ENCODE measurements at regions not wholly inside any gene's neighbourhood (a gene's known extent, or its start where the extent isn't known, plus 50 kb on each side); places are given as distances from the start of the nearest gene placed in this dataset.

DNA sequence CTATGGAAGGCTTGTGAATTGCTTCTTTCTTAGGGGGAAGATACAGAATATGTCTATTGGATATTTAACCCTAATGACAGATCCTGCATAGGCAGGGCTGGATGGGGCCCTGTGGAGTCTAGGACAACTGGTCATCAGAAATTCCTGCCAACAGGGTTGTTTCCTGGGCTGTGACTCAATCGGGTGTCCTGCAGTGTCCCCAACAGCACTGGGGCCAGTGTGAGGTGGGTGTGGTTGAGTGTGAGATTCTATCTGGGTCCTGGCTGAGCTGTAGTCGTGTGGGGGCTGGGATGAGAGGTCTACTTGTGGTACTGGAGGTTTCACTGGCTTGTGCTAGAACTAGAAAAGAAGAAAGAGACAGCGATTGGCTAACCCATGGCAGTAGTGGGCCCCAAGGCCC is 87.3 kb upstream of the WDR1 start:
- no peak for DNase-seq (ENCODE audit: low spot score)

DNA sequence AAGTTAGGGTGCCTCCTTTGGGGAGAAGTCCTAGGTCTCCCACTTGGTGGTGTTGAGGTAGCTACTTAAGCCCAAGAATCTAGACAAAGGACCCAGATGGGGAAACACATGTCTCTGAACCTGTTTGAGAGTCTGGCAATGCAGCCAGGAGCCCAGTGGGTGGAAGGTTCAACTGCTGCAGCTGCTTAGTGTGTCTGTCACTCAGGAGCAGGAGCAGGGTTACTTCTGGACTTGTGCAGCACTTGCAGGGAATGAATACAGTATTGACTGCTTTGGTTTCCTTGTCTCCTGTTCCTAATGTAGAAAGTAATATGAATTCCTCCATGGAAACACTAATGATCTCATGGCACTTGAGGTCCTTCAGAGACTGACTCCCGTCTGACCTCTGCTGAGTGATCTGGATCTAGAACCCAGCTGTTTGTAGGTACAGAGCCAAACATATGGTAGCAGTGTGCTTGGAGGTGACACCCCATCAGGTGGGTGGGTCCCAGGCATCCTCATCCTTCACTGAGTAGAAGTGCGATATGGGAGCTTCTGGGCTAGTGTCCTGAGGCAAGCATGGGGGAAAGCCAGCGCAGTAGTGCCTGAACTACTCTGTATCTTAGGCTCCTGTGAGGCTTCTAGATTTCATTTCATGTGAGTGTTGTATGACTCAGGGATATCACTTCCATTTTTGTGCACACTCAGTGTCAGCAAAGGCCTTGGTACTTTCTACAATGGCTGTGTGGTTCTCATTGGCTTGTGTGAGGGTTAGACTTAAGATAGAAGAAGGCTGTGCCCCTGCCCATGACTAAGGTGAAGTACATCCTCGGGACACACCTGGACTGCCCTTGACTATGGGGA is 85.0 kb upstream of the WDR1 start:
- DNase-seq (ENCODE audit: low spot score): no peak

DNA sequence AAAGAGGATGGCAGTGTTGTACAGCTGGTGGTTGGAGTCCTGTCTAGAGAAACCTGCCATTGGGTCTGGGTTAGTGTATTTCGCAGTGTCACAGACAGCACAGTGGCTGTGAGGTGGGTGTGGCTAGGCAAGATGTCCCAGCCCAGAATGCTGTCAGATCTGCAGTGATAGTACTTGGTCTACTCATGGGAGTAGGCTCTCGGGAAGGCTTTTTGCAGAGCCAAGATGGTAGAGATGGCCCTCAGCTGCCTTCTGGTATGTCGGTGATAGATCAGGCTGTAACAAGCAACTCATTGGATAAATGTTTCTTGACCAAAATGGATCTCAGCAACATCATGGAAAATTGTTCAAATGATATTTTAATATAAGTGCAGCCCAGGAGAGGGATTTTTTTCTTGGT is 84.3 kb upstream of the WDR1 start:
- DNase-seq (ENCODE audit: low spot score): no peak

DNA sequence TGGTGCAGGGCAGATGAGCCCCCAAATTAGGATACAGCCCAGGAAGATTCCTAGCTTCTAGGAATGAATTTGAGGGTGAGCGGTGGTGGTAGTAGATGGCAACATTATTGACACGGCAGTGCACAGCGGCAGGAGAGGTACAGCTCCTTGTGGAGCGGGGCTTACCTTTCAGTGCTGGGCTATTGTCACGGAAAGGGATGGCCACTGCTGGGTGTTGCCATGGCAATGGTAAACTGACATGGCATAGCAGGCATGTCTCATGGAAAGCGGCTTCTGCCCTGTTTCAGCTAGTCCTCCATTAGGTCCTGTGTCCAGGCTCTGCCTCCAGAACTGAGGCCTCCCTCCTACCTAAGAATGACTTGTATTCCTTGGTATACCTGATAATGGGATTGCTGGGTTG is 81.8 kb upstream of the WDR1 start:
- DNase-seq (ENCODE audit: low spot score): no peak

DNA sequence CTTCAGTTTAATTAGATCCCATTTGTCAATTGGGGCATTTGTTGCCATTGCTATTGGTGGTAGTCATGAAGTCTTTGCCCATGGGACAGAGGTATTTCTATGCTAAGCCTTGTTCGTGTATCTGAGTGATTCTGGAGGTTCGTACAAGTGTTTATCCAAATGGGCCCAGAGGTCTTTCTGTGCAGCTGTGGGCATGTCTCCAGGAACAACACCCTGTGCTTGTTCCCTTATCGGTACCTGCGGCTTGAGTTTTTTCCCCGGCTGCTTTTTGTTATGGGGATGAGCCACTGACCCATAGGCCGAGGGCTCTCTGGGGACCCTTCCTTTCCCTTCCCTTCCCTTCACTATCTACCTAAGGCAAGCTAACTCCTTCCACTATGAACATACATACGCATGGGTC is 81.4 kb upstream of the WDR1 start:
- DNase-seq (ENCODE audit: low spot score): no peak

DNA sequence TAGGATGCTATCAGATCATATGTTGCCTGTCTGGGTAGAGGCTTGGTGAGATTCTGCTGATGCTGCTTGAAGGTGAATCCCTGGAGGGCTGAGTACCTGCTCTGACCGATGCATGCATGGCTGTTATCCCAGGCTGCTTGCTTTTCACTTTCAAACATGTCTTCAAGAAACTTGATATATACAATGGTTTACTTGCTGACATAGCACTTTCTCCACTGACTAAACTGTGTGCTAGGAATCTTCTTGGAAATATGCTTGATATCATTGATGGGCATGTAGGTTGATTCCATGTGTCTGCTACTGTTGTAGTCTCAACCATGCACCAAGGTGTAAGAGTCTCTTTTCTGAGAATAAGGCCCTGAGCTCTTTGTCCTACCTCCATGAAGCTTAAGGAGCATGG is 79.6 kb upstream of the WDR1 start:
- no peak for DNase-seq (ENCODE audit: low spot score)

DNA sequence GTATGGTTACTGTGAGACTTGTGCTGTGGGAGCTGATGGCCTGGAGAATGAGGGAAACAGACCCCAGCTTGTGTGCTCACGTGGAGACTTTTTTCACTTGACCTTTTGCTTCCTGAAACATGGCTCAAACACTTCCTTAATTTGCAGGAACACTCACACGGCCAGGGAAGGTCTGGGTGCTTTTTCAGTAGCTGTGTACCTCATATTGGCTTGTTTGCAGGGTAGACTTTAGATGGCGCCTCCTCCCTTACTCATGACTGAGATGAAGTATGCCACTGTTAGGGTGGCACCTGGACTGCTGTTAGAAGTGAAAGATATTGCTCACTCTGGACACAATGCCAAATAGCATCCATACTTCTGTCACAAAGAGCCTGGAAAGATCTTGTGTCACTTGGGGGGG is 75.7 kb upstream of the WDR1 start:
- DNase-seq (ENCODE audit: low spot score): no peak

DNA sequence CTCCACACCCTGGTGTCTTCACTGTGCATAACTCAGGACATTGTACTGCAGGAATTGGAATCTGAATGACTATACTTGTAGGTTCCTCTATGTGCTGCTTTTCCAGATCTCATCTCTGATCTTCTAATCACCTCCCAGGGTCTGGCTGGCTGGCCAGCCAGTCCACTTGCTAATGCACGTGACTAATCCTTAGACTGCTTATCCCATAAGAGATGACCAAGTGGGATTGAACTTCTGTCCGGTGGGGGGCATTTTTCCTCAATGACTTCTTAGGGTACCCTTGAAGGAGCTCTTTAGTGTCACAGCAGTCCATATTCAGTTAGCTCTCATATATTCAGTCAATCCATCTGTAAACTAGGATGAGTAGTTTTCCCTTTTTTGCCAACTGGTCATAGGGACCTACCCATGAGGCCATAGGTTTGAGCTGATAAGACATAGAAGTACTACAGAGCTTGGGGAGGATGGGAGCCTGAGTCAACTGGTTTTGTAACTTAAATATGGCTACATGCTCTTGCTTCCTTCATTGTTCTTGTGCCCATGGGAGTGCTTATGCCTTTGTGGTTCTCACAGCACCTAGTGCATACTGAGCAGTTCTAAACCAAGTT is 71.9 kb upstream of the WDR1 start:
- no peak for DNase-seq (ENCODE audit: low spot score)

DNA sequence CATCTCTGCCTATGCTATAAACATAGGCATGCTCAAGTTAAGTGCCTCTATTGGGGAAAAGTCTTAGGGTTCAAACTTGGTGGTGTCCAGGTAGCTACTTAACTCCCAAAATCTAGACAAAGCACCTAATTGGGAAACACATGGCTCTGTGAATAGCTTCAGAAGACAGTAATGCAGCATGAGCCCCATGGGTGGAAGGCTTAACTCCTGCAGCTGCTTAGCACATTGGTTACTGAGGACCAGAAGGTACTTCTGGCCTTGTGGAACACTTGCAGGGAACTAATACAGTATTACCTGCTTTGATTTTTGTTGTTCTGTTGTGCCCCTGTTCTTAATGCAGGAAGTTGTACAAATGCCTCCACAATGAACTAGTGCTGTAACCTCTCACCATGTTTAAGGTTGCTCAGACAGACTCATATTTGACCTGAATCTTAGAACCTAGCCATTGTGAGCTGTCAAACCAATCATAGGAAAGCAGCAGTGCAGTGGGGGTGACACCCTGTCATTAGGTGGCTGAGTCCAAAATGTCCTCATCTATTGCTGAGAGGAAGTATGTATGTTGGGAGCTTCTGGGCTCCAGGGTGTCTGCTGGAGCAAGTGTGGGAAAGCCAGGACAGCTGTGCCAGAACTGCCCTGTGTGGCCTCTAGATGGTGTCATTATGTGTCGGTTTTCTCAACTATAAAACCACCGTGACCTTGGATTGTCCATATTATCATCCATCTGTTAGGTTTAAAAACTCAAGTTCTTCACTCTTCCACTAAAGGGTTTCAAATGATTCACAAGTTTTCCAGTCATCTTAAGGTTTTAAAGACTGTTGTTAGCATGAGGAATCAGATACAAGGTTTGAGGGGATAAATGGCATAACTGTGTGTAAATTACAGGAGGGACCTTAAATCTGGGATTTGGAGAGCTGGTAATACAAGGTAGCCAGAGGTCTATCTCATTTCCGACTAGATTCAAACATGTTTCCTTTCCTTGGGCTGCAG is 69.9 kb upstream of the WDR1 start:
- no peak for DNase-seq (ENCODE audit: low spot score)

DNA sequence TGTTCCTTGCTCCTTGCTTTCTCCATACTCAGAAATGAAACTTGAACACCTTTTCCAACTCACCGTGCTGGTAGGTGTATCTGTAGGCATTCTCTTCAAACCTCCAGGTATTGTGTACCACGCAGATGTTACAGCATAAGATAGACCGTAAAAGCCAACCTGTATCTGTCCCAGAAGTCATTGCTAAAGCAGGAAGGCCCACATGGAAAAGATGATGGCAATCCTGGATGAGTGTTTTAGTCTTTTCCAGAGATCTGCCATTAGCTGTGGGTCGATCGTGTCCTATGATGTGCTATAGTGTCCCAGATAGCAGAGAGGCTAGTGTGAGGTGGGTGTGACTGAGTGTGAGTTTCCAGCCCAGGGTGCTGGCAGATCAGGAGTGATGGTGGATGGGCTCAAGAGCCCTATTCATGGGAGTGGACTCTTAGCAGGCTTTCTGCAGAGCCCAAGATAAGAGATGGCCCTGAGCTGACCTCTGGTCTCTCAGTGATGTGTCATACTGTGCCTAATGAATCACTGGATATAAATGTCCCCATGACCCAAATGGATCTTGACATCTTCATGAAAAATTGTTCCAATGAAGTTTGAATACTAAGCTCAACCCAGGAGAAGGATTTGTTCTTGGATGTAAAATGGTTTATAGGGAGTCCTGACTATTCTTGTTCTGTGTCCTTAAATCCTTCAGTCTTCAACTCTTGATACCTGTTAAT is 69.1 kb upstream of the WDR1 start:
- no peak for DNase-seq (ENCODE audit: low spot score)

DNA sequence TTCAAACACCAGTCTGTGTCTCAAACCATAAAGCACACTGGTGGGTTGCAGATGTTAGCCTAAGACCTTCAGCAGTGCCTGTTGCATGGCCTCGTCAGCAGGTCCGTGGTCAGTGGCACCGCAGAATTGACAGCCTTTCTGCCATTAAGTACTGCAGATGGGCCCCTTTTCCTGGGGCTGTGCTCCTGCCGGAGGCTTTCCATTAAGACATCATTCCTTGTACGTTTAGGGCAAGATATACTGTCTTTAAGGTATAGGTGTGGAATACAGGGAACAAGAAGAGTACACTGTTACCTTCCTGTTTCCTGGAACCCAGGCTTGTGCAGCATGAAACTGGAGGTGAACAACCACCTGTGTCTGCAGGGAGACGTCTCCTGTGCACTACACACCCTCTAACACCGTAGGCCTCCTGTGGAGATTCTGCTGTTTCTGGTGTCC is 67.9 kb upstream of the WDR1 start:
- DNase-seq (ENCODE audit: low spot score): no peak

DNA sequence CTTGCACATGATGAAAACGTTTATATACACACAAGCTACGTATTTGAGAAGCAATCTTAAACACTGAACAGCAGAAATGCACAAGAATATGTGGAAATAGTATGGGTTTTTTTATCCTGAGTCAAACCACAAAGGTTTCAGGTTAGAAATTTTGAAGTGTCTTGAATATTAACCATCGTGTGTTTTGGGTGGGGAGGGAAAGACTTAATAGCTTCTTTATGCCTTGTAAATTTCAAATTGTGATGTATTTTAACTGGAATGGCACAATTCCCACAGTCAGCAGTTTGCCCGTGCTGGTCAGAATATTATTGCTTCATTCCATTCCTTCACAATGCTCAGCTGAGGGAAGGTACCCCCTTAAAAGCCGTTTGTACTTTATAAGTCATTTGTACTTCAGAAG is 67.4 kb upstream of the WDR1 start:
- no peak for DNase-seq (ENCODE audit: low spot score)

DNA sequence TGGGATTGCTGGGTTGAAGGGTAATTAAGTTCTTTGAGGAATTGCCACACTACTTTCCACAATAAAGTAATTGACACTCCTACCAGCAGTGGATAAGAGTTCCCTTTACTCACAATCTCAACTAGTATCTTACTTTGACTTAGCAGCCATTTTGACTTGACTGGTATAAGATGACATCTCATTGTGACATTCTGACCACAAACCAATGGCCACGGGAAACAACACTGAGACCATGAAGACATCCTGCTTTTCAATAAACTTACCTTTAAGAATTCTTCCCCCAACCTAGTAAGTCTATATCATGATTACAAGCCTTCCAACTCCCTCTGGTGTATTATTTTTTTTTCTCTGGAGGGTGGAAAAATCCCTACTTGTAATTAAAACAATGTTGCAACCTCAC is 66.9 kb upstream of the WDR1 start:
- DNase-seq (ENCODE audit: low spot score): no peak

DNA sequence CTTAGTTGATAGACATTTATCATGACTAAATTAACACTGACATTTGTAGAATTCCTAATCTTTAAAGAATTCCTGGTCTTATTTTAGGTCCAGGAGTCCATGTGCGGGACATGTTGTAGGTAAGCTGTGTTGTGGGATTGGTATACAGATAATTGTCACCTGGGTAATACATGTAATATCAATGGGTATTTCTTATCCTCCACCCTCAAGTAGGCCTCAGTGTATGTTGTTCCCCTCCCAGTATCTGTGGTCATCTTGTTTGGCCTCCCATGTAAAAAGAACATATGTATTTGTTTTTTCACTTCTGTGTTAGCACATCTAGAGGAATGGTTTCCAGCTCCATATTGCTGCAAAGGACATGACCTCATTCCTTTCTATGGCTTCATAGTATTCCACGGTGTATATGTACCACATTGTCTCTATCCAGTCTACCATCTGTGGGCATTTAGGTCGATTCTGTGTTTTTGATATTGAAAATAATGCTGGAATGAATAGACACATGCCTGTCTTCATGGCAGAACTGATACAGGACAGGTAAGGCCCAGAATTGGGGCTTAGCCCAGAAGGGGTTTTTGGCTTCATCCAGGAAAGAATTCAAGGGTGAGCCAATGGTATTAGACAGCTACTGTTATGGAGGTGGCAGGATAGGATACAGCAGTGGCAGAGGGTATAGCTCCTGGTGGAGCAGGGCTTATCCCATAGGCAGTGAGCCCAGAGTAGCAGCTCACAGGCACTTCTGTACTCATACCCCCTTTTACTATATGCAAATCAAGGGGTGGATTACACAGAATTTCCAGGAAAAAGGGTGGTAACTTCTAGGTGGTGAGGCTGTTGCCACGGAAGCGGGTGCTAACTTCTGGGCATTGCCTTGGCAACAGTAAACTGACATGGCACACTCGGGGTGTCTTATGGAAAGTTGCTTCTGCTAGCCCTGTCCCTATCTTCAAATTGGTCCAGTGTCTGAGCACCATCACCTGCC is 66.1 kb upstream of the WDR1 start:
- DNase-seq (ENCODE audit: low spot score): no peak

DNA sequence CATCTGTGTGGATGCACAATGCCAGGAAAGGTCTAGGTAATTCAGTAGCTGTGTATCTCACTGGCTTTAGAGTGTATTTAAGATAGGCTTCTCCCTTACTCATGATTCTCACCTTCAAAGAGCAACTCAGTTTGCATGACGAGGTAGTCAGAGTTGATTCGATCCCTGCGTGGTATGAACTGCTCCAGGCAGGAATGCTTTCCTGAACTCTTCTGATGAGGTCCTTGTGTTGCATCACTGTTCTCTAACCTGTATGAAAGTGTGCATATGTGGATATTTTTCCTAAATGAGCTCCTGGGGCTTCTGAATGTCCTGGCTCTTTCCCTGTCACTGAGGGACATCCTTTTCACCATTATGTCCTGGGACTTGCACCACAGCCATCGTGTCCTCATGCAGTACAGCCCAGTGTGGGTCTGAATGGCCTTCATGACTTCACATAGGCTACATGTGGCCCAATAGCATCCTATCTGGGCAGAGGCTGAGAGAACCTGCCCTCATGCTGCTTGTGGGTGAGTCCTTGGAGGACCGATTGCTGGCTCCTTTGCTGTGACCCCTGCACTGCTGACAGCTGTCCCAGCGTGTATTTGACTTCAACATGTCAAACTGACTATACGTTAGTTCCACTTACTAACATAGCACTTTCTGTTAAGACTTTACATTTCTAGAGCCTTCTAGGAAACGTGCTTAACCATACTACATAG is 65.3 kb upstream of the WDR1 start:
- no peak for DNase-seq (ENCODE audit: low spot score)

DNA sequence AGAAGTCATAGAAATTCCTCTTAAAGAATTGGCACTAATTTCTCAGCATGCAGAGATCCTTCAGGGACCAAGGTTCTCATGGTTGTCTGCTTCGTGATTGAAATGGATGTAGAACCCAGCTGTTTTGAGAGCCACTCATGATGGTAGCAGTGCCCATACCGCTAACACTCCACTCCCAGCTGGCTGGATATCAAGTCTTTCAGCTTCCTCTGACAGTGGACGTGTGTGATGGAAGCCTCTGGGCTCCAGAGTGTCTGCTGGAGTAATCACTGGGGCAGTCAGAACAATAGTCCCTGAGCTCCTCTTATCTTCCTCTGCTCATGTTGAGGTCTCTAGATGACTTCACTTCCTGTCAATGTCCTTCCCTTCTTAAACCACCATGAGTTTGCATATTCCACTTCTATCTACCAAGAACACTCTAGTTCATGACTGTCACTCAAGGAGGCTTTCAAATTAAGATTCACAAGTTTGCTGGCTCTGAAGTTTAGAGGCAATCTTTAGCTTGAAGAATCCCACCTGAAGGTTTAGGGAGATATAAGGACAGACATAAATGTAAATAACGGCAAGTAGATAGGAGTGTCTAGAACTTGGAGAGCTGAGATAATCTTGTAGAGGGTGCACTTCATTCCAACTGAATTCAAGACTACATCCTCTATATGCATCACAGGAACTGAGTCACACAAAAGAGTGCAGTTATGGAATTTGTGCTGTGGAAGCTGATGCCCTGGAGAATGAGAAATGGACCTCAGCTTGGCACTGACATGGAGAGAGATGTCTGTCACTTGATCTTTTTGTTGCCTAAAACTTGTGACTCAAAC is 64.5 kb upstream of the WDR1 start:
- DNase-seq (ENCODE audit: low spot score): no peak

DNA sequence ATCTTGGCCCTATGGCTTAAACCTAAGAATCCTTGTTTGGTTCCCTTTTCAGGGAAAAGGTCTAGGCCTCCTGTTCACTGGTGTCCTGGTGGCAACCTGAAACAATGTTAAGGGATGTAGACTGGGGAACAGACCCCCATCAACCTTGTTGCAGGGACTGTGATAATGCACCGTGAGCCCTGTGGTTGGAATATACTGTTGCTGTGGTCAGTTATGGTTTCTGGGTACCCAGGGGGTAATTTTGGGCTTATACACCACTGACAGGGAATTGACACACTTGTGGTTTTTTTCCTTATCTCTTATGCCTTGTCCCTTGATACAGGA is 64.0 kb upstream of the WDR1 start:
- DNase-seq (ENCODE audit: low spot score): no peak

DNA sequence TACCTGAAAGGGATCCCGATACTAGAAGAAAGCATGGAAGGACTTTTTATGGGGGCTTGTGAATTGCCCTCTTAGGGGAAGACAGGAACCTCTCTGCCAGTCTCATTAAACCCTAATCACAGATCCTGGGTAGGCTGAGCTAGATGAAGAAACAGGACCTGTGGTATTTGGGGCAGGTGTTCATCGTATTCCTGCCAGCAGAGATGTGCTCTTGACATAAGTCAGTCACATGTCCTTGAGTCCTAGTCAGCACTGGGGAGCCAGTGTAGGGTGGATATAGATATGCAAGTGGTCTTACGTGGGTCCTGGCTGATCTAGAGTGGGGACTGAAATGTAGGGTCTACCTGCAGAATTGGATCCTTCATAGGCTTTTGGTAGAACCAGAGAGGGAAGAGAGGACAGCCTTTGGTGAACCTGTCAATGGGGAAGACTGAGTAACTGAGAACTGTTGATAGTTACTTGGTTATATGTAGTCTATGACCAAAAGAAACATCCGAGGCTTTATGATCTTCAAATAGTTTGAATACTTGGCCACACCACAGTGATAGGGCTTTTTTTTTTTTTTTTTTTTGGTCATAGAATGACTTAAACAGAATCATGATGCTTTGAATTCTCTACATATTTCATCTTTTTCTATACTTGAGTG is 63.5 kb upstream of the WDR1 start:
- no peak for DNase-seq (ENCODE audit: low spot score)

DNA sequence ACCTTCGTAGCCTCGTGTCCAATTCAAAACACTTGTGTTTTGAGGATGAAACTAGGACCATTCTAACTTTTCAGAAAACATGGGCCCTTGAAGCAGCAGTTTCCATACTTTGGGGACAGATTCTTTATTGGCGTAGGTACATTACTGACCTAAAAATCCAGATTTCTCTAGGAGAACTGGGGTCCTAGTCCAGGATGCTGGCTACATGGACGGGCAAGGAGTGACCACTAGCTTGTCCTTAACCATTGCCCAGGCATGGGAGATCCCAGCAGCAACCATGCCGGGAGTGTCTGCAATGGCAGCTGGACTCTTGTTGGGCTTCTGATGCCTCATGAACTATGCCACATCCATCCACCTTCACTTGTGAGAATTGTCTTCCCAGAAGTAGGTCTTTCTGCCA is 62.2 kb upstream of the WDR1 start:
- DNase-seq (ENCODE audit: low spot score): no peak
